AG04450 (cell line): ENCODE measurements at regions not wholly inside any gene's neighbourhood (a gene's known extent, or its start where the extent isn't known, plus 50 kb on each side); places are given as distances from the start of the nearest gene placed in this dataset.

ENCODE experiments used
- CTCF ChIA-PET: fragments of 300-600, 350-600 bp; formaldehyde crosslinking; extraction: SDS; loops from one replicate; lab custom pipeline; 2022; ENCODE audit warnings: antibody characterized with exemption, inconsistent platforms; lab: Charles Lee
- POLR2A ChIA-PET: fragments of 350-600 bp; formaldehyde crosslinking; extraction: SDS; loops from one replicate; lab custom pipeline; 2021; ENCODE audit warnings: antibody characterized with exemption, inconsistent platforms; lab: Yijun Ruan, JAX
- DNase-seq: peaks from one replicate; pipeline ENCODE4 v3.0.0-alpha.2; 2011; ENCODE audit warnings: low read depth, low spot score
- H3K27ac ChIP-seq: one replicate; pipeline ENCODE4 v1.5.1; 2012; ENCODE audit warnings: low read depth, low read length, control low read depth
- H3K27me3 ChIP-seq: one replicate; pipeline ENCODE4 v1.6.0; 2012; ENCODE audit warnings: low read length; ENCODE audit not compliant: control insufficient read depth, insufficient read depth
- H3K4me3 ChIP-seq: 2 replicates; pipeline ENCODE4 v1.5.1; 2011; ENCODE audit warnings: mild to moderate bottlenecking, low read depth, low read length, control low read depth
- H3K9me3 ChIP-seq: 2 replicates; pipeline ENCODE4 v1.5.1; 2012; ENCODE audit warnings: low read length; ENCODE audit not compliant: control insufficient read depth, insufficient read depth
- TF ChIP-seq, protein P1 (sequence below): IDR thresholded peaks from 2 replicates; pipeline ENCODE4 v1.5.1; 2011; ENCODE audit warnings: low read depth, low read length, control low read depth, inconsistent platforms

DNA sequence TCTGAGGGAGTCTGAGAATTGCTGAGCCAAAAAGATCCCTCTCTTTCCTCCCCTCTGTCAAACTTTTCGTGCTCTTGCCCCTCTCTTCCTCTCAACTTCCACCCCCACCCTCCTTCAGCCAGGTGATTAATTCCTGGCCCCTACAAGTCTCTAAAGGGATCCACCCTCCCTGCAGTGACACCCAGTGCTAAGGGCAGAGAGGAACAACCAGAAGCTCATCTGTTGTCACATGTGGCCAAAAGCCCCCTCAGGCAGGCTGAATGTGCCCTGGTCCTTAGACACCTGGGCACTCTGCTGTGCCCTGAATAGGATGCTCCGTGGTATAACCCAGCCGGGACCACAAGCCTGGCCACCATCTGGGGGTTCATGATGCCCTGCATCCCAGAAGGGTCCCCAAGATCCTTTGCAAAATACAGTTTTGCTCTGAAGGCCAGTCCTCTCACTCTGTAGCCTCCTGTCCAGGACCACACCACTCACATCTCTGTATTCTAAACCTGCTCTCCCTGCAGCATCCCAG, 234.4 kb downstream of the BCL11A start:
- H3K9me3 ChIP-seq = no peaks in the 10 kb centered on the region

DNA sequence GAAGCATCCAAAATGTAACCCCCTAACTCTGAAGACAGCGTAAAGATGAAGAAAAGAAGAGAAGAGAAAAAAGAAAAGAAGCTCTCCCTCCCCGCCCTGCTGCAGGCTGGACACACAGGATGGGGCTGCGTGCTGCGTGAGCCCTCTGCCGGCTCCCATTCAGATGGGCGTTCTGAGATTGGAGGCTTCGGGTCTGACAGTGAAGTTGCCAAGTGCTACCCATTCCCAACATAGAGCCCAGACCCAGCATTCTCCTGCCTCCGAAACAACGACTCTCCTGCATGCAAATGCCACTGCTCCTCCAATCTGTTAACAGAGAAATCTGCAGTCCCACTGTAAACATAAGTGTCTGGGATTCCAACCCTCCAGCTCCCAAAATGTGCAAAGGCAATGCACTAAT, 234.9 kb downstream of the BCL11A start:
- no peak for DNase-seq
- TF ChIP-seq, protein P1, sequence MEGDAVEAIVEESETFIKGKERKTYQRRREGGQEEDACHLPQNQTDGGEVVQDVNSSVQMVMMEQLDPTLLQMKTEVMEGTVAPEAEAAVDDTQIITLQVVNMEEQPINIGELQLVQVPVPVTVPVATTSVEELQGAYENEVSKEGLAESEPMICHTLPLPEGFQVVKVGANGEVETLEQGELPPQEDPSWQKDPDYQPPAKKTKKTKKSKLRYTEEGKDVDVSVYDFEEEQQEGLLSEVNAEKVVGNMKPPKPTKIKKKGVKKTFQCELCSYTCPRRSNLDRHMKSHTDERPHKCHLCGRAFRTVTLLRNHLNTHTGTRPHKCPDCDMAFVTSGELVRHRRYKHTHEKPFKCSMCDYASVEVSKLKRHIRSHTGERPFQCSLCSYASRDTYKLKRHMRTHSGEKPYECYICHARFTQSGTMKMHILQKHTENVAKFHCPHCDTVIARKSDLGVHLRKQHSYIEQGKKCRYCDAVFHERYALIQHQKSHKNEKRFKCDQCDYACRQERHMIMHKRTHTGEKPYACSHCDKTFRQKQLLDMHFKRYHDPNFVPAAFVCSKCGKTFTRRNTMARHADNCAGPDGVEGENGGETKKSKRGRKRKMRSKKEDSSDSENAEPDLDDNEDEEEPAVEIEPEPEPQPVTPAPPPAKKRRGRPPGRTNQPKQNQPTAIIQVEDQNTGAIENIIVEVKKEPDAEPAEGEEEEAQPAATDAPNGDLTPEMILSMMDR = no peak
- ChIA-PET CTCF (no interaction called here), POLR2A (no interaction called here)
- Histone ChIP-seq H3K27me3 (peaks cover 8% of the 10 kb centered on the region), H3K9me3 (no peaks in the 10 kb centered on the region), H3K27ac (no peak overlapping the region), H3K4me3 (no peak overlapping the region)

More for the DNA sequence above, 234.4 kb downstream of the BCL11A start:
- CTCF ChIA-PET = no interaction called here
- POLR2A ChIA-PET = no interaction called here
- DNase-seq = no peak
- Histone ChIP-seq H3K4me3 (no peak overlapping the region), H3K27me3 (peaks cover 8% of the 10 kb centered on the region), H3K27ac (no peak overlapping the region)
- TF ChIP-seq, protein P1 = no peak

DNA sequence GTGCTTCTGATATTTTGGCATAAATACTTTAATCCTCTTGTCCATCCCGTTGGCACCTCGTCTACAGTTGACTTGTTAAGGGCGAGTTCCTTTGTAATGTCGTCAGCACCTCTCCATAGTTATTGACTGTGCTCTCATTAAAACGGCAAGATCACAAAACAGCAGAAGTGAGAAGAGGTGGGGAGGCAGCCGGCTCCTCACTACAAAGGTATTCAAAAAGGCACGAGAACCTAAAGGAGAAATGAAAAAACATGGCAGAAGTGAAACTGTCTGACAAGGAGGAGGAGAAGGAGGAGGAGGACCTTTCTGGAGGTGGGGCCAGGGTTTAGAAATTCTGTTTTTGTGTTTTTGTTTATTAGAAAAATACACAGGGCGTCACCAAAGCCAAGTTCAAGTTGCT, 235.6 kb downstream of the BCL11A start:
- Histone ChIP-seq H3K27me3 (peaks cover 8% of the 10 kb centered on the region), H3K27ac (no peak overlapping the region), H3K4me3 (no peak overlapping the region), H3K9me3 (no peaks in the 10 kb centered on the region)
- POLR2A ChIA-PET = no interaction called here
- TF ChIP-seq, protein P1 = no peak
- no peak for DNase-seq
- CTCF ChIA-PET = no interaction called here

DNA sequence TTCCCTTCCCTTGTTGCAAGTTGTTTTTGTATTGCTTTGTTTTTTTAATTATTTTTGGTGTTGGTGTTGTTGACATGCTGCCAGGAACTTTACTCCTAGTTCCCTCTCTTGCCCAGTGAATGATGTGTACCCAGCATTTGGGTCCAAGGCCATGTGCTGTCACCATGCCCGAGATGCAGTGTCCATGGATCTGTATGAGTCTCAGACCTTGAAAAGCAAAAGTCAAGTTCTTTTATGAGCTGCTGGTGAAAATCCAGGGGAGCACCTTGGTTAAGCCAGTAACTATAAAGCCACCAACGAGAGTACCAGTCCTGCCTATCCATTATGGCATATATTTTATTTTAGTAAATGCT, 236.4 kb downstream of the BCL11A start:
- ChIA-PET POLR2A (no interaction called here), CTCF (no interaction called here)
- H3K9me3 ChIP-seq = no peaks in the 10 kb centered on the region
- no peak for DNase-seq
- no peak overlapping the region for H3K4me3 ChIP-seq
- TF ChIP-seq, protein P1 = no peak
- no peak overlapping the region for H3K27ac ChIP-seq
- H3K27me3 ChIP-seq = peaks cover 8% of the 10 kb centered on the region

DNA sequence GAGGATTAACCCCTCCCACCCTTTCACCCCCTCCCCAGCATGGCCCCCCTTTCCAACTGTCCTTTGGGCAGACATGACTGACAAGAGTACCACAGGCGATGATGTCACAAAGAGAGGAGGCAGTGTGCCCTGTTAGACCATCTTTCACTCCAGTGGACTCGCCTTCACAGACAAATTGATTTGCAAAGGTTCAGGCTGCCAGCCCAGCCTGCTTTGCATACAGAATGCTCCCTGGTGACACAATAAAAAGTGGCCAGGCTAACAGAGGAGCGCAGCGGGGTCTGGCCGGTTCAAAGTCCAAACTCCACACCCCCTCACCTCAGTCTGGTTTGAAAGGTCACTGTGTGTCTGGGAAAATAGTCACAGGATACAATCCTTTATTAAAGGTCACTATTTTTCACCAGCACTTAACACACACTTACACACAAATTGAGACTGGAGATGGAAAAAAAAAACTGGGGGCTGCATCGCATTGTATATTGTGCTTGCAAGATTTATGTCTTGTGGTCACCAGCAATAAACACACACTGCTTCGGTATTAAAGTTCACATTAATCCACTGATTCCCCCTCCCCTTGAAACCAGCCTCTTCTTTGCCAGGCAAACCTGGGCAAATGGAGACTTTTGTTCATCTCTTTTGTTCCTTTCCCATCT, 236.9 kb downstream of the BCL11A start:
- H3K9me3 ChIP-seq = no peaks in the 10 kb centered on the region
- TF ChIP-seq, protein P1 = no peak
- no peak for DNase-seq
- POLR2A ChIA-PET = no interaction called here
- peaks cover 8% of the 10 kb centered on the region for H3K27me3 ChIP-seq
- no peak overlapping the region for H3K4me3 ChIP-seq
- H3K27ac ChIP-seq = no peak overlapping the region
- CTCF ChIA-PET = no interaction called here
